CD4-positive, alpha-beta T cell treated with Interleukin-2 at 100 ng/mL for 4 hours (primary cell): ENCODE measurements at regions not wholly inside any gene's neighbourhood (a gene's known extent, or its start where the extent isn't known, plus 50 kb on each side); places are given as distances from the start of the nearest gene placed in this dataset.

Experiments used
- DNase-seq: peaks from one replicate; pipeline ENCODE4 v3.0.0-alpha.2; 2020; ENCODE audit warnings: low spot score

DNA sequence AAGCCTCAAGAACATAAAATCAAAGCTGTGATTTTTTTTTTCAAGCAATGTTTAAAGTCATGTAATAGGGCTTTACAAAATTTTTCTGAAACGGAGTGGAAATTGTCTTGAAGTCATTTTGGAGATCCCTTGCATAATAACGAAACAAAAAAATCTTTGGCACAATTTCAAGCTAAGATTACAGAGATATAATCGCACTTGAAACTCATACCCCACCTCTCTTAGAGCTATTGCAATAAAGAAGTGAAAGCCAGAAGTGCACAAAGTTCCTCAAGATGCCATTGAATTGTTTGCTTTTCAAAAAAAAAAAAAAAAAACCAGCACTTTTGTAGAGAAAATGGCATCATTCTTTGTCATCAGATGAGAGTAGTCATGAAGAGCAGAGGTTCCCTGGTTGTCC lies 152.3 kb downstream of the PAX3 start:
- DNase-seq, result no peak

DNA sequence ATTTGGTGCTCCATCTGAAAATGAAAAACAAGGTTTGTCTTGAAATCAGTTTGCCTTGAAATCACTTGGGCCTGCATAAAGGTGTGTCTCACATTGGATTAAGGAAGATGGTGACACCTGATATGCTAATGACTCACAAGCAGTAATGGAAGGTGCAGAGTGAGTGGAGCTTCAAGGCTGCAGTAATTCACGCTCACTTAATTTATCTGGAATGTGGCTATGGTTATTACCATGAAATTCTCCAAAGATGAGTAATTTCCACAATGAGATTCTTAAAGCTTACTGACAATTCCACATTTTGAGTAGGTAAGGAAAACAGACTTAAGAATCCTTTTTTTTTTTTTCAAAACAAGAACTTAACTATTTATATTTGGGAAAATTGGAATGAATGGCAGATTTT lies 156.8 kb downstream of the PAX3 start:
- no peak for DNase-seq

GRCh38 chr2:222136106-222136630 lies 162.6 kb downstream of the PAX3 start:
- DNase-seq, result no peak

DNA sequence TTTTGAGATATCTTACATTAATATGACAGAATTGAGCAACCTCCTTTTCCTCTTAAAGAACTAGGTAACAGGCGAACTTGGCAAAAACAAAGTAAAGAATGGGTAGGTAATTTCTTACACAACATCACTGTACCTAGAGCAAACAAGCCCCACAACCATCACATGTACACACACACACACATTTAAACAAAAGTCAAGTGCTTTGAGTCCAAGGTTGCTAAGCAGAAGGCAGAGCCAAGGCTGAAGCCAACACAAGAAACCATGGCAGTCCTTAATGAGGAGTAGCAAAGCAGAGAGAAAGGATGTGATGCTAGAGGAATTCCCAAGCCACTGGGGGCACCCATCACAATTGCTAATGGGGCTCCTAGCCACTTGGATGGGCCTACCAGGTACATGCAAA lies 164.1 kb downstream of the PAX3 start:
- DNase-seq, result no peak

DNA sequence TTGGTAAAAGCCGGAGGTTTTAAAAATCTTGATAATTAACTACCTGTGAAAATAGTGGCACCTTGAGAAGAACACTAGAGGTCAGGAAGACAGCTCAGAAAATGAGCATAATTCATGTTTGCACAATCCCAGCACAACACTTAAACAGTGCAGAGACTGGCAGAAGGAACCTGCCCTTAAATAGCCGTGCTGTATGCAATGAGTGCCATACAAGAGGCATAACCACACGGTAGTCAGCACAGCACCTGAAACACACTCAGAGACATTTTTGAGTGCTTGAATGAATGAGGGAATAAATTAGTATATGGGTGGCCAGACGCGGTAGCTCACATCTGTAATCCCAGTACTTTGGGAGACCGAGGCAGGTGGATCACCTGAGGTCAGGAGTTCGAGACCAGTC lies 164.9 kb downstream of the PAX3 start:
- no peak for DNase-seq

DNA sequence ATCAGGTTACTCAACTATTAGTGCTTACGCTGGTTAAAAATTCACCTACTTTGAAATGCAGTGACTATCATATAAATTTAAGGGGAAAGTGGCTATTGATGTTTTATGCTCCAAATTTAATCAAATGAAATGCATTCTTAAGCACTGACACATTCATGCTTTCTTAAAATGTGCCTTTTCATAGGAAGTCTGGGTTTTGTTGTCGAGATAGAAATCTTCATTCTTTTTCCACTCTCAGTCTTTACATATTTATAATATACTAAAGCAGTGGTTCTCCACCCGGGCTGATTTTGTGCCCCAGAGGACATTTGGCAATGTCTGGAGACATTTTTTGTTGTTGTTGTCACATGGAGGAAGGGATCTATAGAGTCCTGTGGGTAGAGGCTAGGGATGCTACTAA lies 167.9 kb downstream of the PAX3 start:
- no peak for DNase-seq

GRCh38 chr2:222127660-222128059 lies 171.1 kb downstream of the PAX3 start:
- no peak for DNase-seq

- DNase-seq, result no peak
Measured at GRCh38 chr2:222120933-222121332, 177.9 kb downstream of the PAX3 start.

GRCh38 chr2:222115296-222115695 lies 183.5 kb downstream of the PAX3 start:
- no peak for DNase-seq

GRCh38 chr2:222108957-222109585 lies 189.7 kb downstream of the PAX3 start:
- no peak for DNase-seq

DNA sequence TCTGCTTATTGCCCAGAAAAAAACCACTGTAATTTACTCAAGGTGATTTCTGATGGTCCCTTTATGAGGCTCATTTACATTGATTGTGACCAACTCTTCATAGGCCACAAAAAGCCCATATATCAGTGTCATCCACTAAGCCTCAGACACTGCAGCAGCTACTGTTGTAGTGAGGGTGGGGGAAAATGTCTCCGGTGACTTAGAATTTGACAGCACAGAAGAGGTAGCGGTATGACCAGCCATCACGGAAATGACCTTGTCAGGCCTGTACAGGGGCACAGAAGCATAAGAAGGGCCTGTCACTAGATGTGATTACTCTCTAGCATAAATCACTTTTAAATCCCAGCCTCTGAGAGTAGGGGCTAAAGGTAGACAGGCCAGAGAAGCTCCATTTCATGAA lies 190.3 kb downstream of the PAX3 start:
- DNase-seq, result no peak

DNA sequence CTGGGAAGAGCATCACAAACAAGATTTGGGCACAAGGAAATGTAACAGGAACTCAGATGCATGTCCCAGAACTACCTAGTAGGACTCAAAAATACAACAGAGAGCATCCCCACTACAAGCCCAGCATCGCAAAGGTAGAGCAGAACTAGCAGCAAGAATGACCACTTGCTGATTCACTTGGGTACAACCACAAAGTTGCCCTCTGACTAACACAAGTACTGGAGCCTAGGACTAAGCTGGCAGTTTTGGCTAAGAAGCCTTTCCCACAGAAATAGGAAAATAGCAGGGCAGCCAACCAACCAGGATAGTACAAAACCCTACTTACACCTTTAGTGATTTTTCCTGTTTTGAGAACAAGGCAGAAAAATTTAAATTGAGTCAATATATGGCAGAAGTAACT lies 193.8 kb downstream of the PAX3 start:
- DNase-seq, result no peak

DNA sequence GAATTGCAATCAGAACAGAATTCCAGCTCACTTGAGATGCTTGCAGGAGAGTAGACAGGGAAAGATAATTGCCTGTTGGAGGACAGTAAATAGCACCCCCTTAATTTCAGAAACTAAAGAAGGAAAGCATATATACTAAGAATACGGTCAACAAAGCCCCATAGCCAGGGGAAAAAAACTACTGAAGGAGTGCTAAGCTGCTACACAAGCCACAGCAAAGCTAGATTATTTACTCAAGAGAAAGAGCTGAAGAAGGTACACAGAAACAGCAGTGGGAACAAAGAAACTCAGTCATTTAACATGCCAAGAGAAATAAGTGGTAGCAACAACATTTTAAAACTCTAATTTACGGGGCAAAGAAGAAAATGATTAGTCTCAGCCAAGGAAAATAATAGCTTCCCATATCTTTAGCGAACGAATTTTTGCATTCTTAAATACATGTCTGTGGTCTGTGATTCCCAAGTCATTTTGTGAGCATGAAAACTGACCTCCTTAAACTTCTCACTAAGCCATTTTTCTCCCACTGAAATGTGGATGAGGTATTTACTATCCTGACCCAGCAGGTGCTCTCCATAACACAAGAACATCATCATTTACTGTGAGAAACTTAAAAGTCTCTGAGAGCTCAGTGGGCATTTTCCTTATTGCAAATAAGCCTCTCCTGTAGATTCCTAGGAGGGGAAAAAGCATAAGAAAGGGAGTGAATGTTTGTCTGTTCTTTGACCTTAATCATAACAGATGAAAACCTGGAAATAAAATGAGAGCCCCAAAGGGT lies 196.0 kb downstream of the PAX3 start:
- DNase-seq, result no peak

DNA sequence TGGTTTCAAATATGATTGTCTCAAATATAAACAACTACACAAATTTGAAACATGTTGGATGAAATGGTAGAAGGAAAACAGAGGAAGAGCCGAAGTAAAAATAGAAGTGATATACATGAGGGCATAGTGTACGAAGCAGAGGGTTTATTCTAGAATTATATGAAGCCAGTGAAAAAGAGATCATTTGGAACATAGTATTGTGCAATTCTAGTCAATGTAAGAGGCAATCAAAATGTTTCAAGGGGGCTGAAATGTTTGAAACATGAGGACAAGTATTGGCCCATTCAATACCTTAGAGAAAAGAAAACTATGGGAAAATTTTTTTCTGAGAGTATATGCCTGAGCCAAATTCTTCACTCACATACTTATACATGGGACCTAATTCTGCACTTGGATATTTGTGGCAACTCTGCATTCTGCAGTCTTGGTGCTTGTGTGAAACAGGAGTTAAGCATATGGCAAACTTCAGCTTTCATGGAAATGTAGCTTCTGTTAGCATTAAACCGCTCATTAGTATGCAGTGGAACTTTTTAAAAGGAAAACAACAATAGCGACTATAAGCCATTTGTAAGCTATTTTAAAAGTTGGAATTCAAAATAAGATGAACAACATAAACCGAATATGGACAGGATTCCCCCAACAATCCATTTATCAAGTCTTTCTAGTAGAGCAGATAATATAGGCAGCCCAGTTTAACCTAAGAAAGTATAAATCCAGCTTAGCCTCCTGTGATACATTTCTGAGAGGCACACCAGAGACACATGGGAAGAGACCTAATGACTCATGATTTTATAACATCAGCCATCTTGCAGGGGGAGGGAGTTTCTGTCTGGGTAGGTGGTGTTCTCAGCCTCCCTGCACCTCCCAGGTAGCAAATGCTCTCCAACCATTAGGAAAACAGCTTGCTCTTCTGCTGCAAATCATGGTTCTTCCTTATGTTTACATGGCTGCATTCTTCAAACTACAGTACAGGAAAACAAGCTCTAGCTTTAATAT lies 197.8 kb downstream of the PAX3 start:
- DNase-seq, result no peak

GRCh38 chr2:222088561-222088960 lies 210.2 kb downstream of the PAX3 start:
- DNase-seq, result no peak

- DNase-seq, result no peak
Measured at GRCh38 chr2:222087998-222088397, 210.8 kb downstream of the PAX3 start.

GRCh38 chr2:222082201-222082600 lies 216.6 kb downstream of the PAX3 start:
- no peak for DNase-seq

- no peak for DNase-seq
Measured at GRCh38 chr2:222080141-222080540, 218.7 kb downstream of the PAX3 start.

- DNase-seq, result no peak
Measured at GRCh38 chr2:222076973-222077690, 221.7 kb downstream of the PAX3 start.

- DNase-seq, result no peak
Measured at GRCh38 chr2:222074674-222075073, 224.1 kb downstream of the PAX3 start.

- DNase-seq, result no peak
Measured at GRCh38 chr2:222071911-222072310, 226.9 kb downstream of the PAX3 start.

DNA sequence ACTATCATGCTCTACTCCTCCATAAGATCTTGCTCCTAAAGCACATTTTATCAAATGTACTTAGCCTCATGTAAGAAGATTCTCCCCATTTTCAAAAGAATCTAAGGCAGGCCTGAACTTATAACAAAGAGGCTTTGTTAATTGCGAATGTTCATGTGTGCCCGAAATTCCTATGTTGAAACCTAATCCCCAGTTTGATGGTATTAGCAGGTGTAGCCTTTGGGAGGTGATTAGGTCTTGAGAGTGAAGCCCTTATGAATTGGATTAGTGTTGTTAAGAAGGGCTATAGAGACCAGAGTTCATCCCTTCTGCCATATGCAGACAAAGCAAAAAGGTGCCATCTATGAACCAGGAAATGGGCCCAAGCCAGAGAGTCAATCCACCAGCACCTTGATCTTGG lies 234.5 kb downstream of the PAX3 start:
- DNase-seq, result no peak
